IPS-NIHi7 (cell line): ENCODE measurements at regions not wholly inside any gene's neighbourhood (a gene's known extent, or its start where the extent isn't known, plus 50 kb on each side); places are given as distances from the start of the nearest gene placed in this dataset.
A peak's percentile ranks its signal among the peaks of the same experiment; 100 is the strongest.
"Not testable (repeated sequence)": the region's sequence is repeated elsewhere in the genome, so short reads cannot be mapped to it uniquely, and the experiment has no call there.

Source experiments
- DNase-seq: peaks from one replicate; pipeline ENCODE4 v3.0.0; 2012; ENCODE audit warnings: mixed read lengths; ENCODE audit errors: extremely low spot score

DNA sequence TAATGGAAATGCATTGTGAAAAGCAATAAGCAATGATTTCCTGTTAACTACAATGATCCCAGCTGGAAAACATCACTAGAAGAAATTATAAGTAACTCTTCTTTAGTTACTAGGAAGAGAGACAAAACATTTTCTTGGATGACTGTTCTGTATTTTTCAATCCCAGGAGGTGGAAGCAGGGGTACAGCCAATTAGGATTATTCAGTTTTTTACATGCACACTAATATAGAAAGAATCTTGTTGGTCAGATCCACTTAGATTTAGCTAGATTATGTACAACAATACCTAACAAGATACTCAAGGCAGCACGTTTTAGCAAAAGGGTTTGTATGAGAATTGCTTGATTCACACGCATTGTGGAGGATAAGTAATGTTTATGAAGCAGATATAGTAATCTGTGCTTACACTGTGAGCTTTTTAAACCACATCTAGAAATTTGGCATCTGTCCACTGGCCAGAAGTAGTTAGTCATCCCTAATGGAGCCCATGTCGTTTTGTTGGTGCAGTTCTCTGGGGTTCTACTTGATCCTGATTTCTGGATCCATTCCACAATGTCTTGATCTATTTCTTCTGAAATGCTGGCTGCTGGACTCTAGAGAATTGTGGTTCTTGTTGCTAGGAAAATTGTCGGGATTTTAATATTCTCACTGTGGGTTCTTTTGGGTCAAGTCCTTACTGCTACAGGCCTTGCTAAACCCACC, 199.7 kb downstream of the ADCYAP1 start:
- no peak for DNase-seq

DNA sequence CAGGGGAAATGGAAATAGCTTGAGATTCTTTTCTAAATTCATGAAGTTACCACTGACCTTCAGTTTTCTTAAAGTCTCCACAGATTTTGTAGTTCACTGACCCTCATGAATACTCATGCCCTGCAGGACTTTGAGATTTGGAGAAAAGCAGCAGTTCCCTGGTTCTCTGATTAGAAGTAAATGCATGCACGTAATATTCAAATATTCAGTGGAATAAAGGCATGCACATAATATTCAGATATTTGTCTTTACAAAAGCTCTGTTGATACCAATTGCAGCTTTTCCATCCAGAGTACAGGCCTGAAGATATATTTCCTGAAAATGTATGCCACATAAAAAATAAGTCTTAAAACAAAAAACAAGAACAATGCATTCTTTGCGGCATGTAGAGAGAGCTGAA, 219.8 kb downstream of the ADCYAP1 start:
- no peak for DNase-seq

DNA sequence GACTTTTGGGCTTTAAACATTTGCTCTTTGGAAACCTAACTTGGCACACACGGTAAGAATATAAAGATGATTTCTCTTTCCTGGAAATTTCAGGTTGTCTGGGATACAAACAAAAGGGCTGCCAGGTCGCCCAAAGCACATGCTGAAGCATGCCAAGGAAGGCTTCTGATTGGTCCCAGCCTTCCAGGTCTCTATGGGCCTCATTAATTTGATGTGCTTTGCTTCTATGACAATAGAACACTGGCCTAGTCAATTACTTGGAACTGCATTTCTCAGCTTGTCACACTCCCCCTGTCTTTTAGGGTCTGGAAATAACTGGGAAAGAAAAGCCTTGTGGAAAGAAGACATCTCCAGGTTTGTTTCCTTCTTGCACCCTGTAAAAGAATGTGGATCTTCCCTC, 228.9 kb downstream of the ADCYAP1 start:
- peak; percentile 10 for DNase-seq

DNA sequence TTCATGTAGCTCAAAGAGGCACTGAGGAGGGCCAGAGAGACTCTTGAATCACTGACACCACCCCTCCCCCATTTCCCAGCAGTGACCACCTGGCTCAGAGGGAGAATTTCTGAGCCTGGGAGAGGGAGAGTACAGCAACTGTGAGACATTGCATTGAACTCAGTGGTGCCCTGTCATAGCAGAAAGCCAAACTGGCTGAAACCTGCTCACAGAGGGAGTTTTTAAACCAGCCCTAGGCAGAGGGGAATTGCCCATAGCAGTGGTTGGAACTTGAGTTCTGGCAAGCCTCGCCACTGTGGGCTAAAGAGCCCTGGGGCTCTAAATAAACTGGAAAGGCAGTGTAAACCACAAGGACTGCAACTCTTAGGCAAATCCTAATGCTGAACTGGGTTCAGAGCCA, 243.1 kb downstream of the ADCYAP1 start:
- DNase-seq: peak; percentile 14

DNA sequence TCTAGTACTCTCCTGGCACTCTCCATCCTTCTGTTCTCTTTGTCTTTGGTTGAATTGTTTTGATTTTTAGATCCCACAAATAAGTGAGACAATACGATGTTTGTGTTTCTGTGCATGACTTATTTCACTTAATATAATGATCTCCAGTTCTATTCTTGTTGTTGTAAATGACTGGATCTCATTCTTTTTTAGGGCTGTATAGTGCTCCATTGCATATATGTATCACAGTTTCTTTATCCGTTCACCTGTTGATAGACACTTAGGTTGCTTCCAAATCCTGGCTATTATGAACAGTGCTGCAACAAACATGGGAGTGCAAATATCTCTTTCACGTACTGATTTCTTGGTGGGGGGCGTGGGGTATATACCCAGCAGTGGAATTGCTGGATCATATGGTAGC, 245.0 kb downstream of the ADCYAP1 start:
- DNase-seq: no peak

DNA sequence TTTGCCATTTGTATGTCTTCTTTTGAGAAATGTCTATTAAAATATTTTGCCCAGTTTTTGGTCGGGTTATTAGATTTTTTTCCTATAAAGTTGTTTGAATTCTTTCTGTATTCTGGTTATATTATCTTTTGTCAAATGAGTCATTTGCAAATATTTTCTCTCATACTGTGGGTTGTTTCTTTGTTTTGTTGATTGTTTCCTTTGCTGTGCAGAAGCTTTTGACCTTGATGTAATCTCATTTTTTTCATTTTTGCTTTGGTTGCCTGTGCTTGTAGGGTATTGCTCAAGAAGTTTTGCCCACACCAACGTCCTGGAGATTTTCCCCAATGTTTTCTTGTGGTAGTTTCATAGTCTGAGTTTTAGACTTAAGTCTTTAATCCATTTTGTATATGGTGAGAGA, 245.7 kb downstream of the ADCYAP1 start:
- DNase-seq: no peak

DNA sequence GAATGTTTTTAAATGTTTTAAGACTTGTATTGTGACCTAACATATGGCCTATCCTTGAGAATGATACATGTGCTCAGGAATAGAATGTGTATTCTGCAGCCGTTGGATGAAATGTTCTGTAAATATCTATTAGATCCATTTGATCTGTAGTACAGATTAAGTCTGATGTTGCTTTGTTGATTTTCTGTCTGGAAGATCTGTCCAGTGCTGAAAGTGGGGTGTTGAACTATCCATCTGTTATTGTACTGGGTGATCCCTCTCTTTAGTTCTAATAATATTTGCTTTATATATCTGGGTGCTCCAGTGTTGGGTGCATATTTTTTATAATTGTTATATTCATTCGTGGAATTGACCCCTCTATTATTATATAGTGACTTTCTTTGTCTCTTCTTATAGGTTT, 248.3 kb downstream of the ADCYAP1 start:
- DNase-seq: not testable (repeated sequence)

GRCh38 chr18:1173593-1173992, 268.9 kb downstream of the ADCYAP1 start:
- DNase-seq: no peak

DNA sequence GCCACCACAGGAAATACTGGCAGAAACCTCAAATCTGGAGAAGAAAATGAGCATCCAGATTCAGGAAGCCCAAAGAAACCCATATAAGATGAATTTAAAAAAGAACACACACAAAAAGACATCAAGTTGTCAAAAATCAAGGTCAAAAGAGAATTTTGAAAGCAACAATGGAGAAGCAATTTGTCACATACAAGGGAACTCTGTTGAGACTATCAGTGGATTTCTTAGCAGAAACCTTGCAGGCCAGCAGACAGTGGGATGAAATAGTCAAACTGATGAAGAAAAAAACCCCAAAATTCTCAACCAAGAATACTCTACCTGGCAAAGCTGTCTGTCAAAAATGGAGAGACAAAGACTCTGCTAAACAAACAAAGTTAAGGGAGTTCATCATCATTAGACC, 272.6 kb downstream of the ADCYAP1 start:
- DNase-seq: no peak

DNA sequence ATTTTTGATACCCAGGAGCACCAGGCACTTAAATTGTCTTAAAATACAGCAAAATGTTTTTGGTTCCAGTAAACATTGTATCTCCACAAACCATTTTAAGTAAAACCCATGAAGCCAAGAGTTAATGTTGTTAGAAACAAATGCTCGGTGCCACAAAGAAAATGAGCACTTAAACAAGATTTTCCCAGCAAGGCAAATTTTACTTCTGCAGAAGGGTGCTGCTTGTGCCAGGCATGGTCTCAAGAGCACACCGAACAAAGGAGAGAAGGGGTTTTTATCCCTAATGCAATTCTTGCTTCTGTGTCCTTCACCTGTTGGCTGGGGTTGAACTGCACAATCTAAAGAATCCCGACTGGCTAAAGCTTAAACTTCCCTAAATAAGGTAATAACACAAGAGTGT, 286.7 kb downstream of the ADCYAP1 start:
- no peak for DNase-seq

GRCh38 chr18:1213126-1213525, 308.5 kb downstream of the ADCYAP1 start:
- no peak for DNase-seq

- no peak for DNase-seq
Observed at GRCh38 chr18:1222880-1223279, 318.2 kb downstream of the ADCYAP1 start.

DNA sequence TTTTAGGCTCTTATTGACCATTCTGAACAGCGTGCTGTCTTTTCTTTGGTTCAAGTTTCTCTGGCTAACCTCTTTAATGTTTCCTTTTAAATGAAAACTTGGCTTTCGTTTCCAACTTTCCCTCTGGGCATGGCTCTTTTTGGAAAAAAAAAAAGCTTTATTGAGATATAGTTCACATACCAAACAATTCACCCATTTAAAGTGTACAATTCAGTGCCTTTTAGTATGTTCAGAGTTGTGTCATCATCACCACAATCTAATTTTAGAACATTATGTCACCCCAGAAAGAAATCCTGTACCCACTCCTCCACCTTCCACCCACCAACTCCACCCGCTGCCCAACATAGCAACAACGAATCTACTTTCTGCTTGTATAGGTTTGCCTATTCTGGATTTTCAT, 322.4 kb downstream of the ADCYAP1 start:
- no peak for DNase-seq

DNA sequence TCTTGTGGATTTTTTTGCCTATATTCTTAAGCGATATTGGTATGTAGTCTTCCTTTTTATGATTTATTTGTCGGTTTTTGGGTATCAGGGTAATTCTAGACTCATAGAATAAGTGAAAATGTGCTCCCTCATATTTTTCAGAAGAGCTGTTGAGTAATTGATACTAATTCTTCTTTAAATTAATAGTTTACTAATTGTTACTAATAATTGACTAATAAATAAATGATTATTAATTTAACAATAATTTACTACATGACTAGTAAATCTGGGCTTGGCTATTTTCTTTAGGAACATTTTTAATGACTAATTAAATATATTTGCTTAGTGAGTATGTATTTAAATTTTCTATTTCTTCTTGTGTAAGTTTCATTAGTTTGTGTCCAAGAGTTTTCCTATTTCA, 325.0 kb downstream of the ADCYAP1 start:
- DNase-seq: no peak

DNA sequence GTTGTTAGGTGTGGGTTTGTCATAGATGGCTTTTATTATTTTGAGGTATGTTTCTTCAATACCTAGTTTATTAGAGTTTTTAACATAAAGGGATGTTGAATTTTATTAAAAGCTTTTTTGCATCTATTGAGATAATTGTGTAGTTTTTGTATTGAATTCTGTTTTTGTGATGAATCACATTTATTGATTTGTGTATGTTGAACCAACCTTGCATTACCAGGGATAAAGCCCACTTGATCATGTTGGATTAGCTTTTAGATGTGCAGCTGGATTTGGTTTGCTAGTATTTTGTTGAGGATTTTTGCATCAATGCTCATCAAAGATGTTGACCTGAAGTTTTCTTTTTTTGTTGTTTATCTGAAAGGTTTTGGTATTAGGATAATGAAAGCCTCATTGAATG, 328.2 kb downstream of the ADCYAP1 start:
- no peak for DNase-seq

GRCh38 chr18:1240701-1241100, 336.0 kb downstream of the ADCYAP1 start:
- no peak for DNase-seq

DNA sequence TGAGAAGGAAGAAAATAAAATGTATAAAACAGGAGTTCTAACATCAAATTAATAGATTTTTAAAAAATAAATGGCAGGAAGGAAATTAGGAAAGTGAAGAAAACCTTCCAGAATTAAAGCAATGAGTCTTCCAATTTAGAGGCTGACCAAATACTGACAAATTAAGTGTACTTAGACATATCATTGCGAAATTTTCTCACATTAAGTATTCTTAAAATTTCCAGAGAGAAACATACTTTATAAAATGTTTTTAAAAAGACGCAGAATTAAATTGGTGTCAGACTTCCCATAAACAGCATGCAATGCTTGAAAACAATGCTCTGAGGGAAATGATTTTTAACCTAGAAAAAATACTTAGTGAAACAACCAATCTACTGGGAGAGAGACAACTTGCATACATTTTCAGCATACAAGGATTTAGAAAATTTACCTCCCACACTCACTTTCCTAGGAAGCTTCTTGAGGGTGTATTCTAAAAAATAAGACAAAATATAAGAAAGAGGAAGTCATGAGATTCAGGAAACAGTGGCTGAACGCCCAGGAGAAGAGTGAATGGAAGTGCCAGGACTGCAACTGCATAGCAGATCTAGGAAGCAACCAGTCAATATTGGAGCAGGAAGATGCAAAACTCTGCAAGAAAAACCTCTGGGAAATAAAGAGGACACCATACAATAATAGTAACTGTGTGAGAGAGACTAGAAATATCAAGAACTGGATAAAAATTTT, 339.9 kb downstream of the ADCYAP1 start:
- no peak for DNase-seq

- no peak for DNase-seq
Observed at GRCh38 chr18:1246827-1247226, 342.2 kb downstream of the ADCYAP1 start.

GRCh38 chr18:1252534-1252933, 347.9 kb downstream of the ADCYAP1 start:
- DNase-seq: no peak

GRCh38 chr18:1252936-1253335, 348.3 kb downstream of the ADCYAP1 start:
- no peak for DNase-seq

- DNase-seq: no peak
Observed at GRCh38 chr18:1253827-1254226, 349.2 kb downstream of the ADCYAP1 start.

DNA sequence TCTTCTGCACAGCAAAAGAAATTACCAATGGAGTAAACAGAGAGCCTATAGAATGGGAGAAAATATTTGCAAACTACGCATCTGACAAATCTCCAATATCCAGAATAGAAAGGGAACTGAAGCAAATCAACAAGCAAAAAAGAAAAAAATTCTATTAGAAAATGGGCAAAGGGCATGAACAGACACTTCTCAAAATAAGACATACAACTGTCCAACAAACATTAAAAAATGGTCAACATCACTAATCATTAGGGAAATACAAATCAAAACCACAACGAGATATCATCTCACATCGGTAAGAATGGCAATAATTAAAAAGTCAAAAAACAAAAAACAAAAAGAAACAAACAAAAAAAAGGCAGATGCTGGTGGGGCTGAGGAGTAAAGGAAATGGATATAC, 356.4 kb downstream of the ADCYAP1 start:
- DNase-seq: no peak

DNA sequence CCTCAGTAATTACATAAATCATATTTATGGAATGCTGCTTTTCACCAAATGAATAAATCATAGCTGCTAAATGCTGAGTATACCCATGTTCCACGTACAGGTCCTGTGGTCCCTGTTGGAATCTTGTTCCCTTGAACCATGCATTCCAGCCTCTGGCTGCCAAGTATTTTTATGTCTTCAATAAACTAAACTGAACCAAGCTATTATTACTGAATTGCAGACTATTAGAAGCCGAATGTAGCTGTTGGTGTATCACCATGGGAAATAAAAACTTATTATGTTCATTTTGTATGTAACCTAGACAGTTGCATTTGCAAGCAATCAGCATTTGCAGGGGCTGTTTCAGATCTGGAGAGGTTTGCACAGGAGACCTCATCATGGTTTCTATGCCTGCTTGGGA, 362.4 kb downstream of the ADCYAP1 start:
- no peak for DNase-seq

GRCh38 chr18:1270081-1270480, 365.4 kb downstream of the ADCYAP1 start:
- no peak for DNase-seq
